CD14-positive monocyte (primary cell): ENCODE measurements at regions not wholly inside any gene's neighbourhood (a gene's known extent, or its start where the extent isn't known, plus 50 kb on each side); places are given as distances from the start of the nearest gene placed in this dataset.

Experiments used
- DNase-seq, 3 donors: peaks; one replicate each; pipeline ENCODE4 v3.0.0-alpha.2; 2011 to 2022
- H2AFZ ChIP-seq: 2 replicates; pipeline ENCODE4 v1.6.0; 2012; ENCODE audit warnings: mild to moderate bottlenecking, low read depth, low read length, inconsistent platforms; ENCODE audit not compliant: insufficient read depth, poor library complexity, severe bottlenecking
- H3K27ac ChIP-seq, 2 donors: 1 replicate in 1 of 2; 2 replicates in 1 of 2; pipeline ENCODE4 v1.5.1; 2012 to 2013; ENCODE audit warnings: low read length in 2 of 2, control low read depth in 1 of 2, inconsistent platforms in 1 of 2, low read depth in 1 of 2, mild to moderate bottlenecking in 1 of 2
- H3K27me3 ChIP-seq, 2 donors: one replicate each; pipeline versions ENCODE4 v1.6.0 to v1.6.1; 2011 to 2013; ENCODE audit warnings: low read length in 2 of 2; ENCODE audit not compliant: control insufficient read depth in 2 of 2, insufficient read depth in 2 of 2
- H3K36me3 ChIP-seq, 2 donors: replicated peaks in 1 of 2; 1 replicate in 1 of 2; 2 replicates in 1 of 2; pipeline versions ENCODE4 v1.5.1 to v1.6.1; 2012 to 2013; ENCODE audit warnings: low read length in 2 of 2, control low read depth in 1 of 2, inconsistent platforms in 1 of 2, mild to moderate bottlenecking in 1 of 2; ENCODE audit not compliant: insufficient read depth in 2 of 2, control insufficient read depth in 1 of 2
- H3K4me1 ChIP-seq, 2 donors: 1 replicate in 1 of 2; 2 replicates in 1 of 2; pipeline versions ENCODE4 v1.5.1 to v1.6.1; 2012 to 2013; ENCODE audit warnings: low read length in 2 of 2, control low read depth in 1 of 2, inconsistent platforms in 1 of 2, mild to moderate bottlenecking in 1 of 2, moderate library complexity in 1 of 2; ENCODE audit not compliant: insufficient read depth in 2 of 2, control insufficient read depth in 1 of 2
- H3K4me2 ChIP-seq: replicated peaks from 2 replicates; pipeline ENCODE3; 2012; ENCODE audit warnings: low read length, moderate library complexity, mild to moderate bottlenecking; ENCODE audit not compliant: poor library complexity, severe bottlenecking; ENCODE audit errors: extremely low read depth
- H3K4me3 ChIP-seq, 3 experiments: fragments of 200-600 bp in 1 of 3; sonication (generic) in 1 of 3; replicated peaks in 1 of 3; 1 replicate in 2 of 3; 2 replicates in 1 of 3; pipeline ENCODE4 v1.5.1; 2011 to 2013; ENCODE audit warnings: low read length in 3 of 3, mild to moderate bottlenecking in 3 of 3, control low read depth in 2 of 3, low read depth in 2 of 3, inconsistent platforms in 1 of 3, moderate library complexity in 1 of 3
- H3K79me2 ChIP-seq: 2 replicates; pipeline ENCODE4 v1.6.0; 2012; ENCODE audit warnings: mild to moderate bottlenecking, control low read depth, inconsistent platforms, low read length, moderate library complexity; ENCODE audit not compliant: insufficient read depth
- H3K9ac ChIP-seq: 2 replicates; pipeline ENCODE4 v1.6.0; 2017; ENCODE audit warnings: low read length, mild to moderate bottlenecking; ENCODE audit not compliant: insufficient read depth, poor library complexity, severe bottlenecking
- H3K9me3 ChIP-seq, 2 donors: replicated peaks in 1 of 2; 1 replicate in 1 of 2; 2 replicates in 1 of 2; pipeline versions ENCODE4 v1.5.1 to v1.6.1; 2012 to 2013; ENCODE audit warnings: low read length in 2 of 2, control low read depth in 1 of 2; ENCODE audit not compliant: control insufficient read depth in 1 of 2, insufficient read depth in 1 of 2
- H4K20me1 ChIP-seq: 2 replicates; pipeline ENCODE4 v1.6.0; 2012; ENCODE audit warnings: mild to moderate bottlenecking, low read length, control low read depth, moderate library complexity; ENCODE audit not compliant: insufficient read depth
- H3K27ac Mint-ChIP-seq, 7 donors: one replicate each; pipeline ENCODE4 v1.8.0; 2020; ENCODE audit warnings: mild to moderate bottlenecking in 7 of 7, mixed read lengths in 7 of 7, moderate library complexity in 6 of 7, inconsistent platforms in 2 of 7
- H3K27me3 Mint-ChIP-seq, 3 donors: one replicate each; pipeline ENCODE4 v1.8.0; 2021 to 2022; ENCODE audit warnings: low read depth in 3 of 3, mild to moderate bottlenecking in 3 of 3, mixed read lengths in 3 of 3, moderate library complexity in 3 of 3, inconsistent platforms in 1 of 3
- H3K36me3 Mint-ChIP-seq, 2 donors: one replicate each; pipeline ENCODE4 v1.8.0; 2020; ENCODE audit warnings: mixed read lengths in 2 of 2, inconsistent platforms in 1 of 2, mild to moderate bottlenecking in 1 of 2
- H3K4me1 Mint-ChIP-seq: one replicate; pipeline ENCODE4 v1.8.0; 2020; ENCODE audit warnings: mild to moderate bottlenecking, mixed read lengths
- H3K4me3 Mint-ChIP-seq, 2 donors: one replicate each; pipeline ENCODE4 v1.8.0; 2020; ENCODE audit warnings: mild to moderate bottlenecking in 2 of 2, mixed read lengths in 2 of 2, moderate library complexity in 1 of 2
- H3K9me3 Mint-ChIP-seq, 7 donors: one replicate each; pipeline ENCODE4 v1.8.0; 2020 to 2022; ENCODE audit warnings: mixed read lengths in 7 of 7, mild to moderate bottlenecking in 6 of 7, moderate library complexity in 6 of 7, inconsistent platforms in 2 of 7
- CTCF ChIP-seq: fragments of 200-600 bp; IDR thresholded peaks from one replicate; pipeline ENCODE4 v1.8.0; 2022; ENCODE audit warnings: antibody characterized with exemption, mild to moderate bottlenecking
- WGBS: methylation state at CpG from one replicate; pipeline ENCODE4 v1.1.5; 2013; ENCODE audit warnings: missing lambda C conversion rate; ENCODE audit not compliant: insufficient coverage; 5-methylcytosine and 5-hydroxymethylcytosine counted together
- intact Hi-C, 2 donors: fragments of 100-400 bp; cut with micrococcal nuclease; formaldehyde crosslinking; loops; one replicate each; pipeline versions ENCODE4 v1.15.0 to v1.15.1; 2023

- intact Hi-C loops: no loop called here
- H3K36me3 Mint-ChIP-seq: no peaks in the 10 kb centered on the region
- no peak overlapping the region for H3K4me3 Mint-ChIP-seq
- no peak for TF ChIP-seq CTCF
- H3K27ac Mint-ChIP-seq: no peak overlapping the region
- Histone ChIP-seq H4K20me1 (no peaks in the 10 kb centered on the region), H3K4me2 (no peak overlapping the region), H3K9me3 (peaks cover 0 to 9% of the 10 kb centered on the region in 2 donors), H3K9ac (no peak overlapping the region), H3K79me2 (no peaks in the 10 kb centered on the region), H3K4me1 (no peaks in the 10 kb centered on the region), H3K4me3 (no peak overlapping the region), H3K36me3 (no peaks in the 10 kb centered on the region), H3K27me3 (no peaks in the 10 kb centered on the region), H2AFZ (no peak overlapping the region), H3K27ac (no peak overlapping the region)
- H3K27me3 Mint-ChIP-seq: peaks cover 2 to 5% (median 3%) of the 10 kb centered on the region in 3 donors
- 91% methylated on average over 6 of the region's 12 CpGs for WGBS
- DNase-seq: no peak
- H3K9me3 Mint-ChIP-seq: peaks cover 2 to 10% (median 6%) of the 10 kb centered on the region in 7 donors
- no peaks in the 10 kb centered on the region for H3K4me1 Mint-ChIP-seq
Observed at GRCh38 chr2:46827274-46828134, 88.1 kb downstream of the MCFD2 start.

GRCh38 chr2:46826569-46827245, 88.9 kb downstream of the MCFD2 start:
- WGBS: 96% methylated on average over 13 of the region's 15 CpGs
- Histone ChIP-seq H3K27ac (no peak overlapping the region), H3K36me3 (no peaks in the 10 kb centered on the region), H3K4me1 (no peaks in the 10 kb centered on the region), H4K20me1 (no peaks in the 10 kb centered on the region), H3K4me2 (no peak overlapping the region), H3K9me3 (peaks cover 0 to 9% of the 10 kb centered on the region in 2 donors), H3K27me3 (no peaks in the 10 kb centered on the region), H3K79me2 (no peaks in the 10 kb centered on the region), H3K9ac (no peak overlapping the region), H2AFZ (no peak overlapping the region), H3K4me3 (no peak overlapping the region)
- H3K4me1 Mint-ChIP-seq: no peaks in the 10 kb centered on the region
- no peak overlapping the region for H3K4me3 Mint-ChIP-seq
- no peak for DNase-seq
- no peak for TF ChIP-seq CTCF
- intact Hi-C loops: no loop called here
- no peaks in the 10 kb centered on the region for H3K36me3 Mint-ChIP-seq
- no peak overlapping the region for H3K27ac Mint-ChIP-seq
- peaks cover 2 to 10% (median 6%) of the 10 kb centered on the region in 7 donors for H3K9me3 Mint-ChIP-seq
- peaks cover 2 to 5% (median 3%) of the 10 kb centered on the region in 3 donors for H3K27me3 Mint-ChIP-seq
